ENCODE measurements at regions not wholly inside any gene's neighbourhood (a gene's known extent, or its start where the extent isn't known, plus 50 kb on each side); places are given as distances from the start of the nearest gene placed in this dataset.
"Not testable (repeated sequence)": the region's sequence is repeated elsewhere in the genome, so short reads cannot be mapped to it uniquely, and the experiment has no call there.

DNA sequence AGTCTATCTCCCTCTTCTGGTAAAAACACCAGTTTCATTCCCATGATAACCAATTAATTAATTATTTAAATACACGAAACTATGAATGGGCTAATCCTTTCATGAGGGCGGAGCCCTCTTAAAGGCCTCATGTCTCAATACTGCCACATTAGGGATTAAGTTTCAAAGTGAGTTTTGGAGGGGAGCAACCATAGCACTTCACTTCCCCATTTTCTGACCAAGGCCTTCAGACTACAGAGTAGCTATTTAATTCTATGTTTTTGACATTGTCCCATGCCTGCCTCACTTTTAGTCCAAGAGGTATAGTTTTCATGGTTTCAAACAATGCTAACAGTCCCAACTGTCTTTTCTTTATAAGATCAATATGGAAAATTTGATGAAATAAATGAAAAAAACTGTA lies 618.6 kb downstream of the ZWINT start:
- Histone ChIP-seq H3K4me3 (ENCODE audit: low read depth, low read length) (no peak overlapping the region), H2AK5ac (ENCODE audit: low read length) (no peak overlapping the region), H3K14ac (ENCODE audit: low read length) (no peak overlapping the region), H2BK12ac (ENCODE audit: low read length) (no peak overlapping the region), H3K79me1 (ENCODE audit: low read length) (no peaks in the 10 kb centered on the region), H3K9me3 (ENCODE audit: insufficient read depth, low read depth, low read length) (no peaks in the 10 kb centered on the region), H3K18ac (ENCODE audit: low read length) (no peak overlapping the region), H4K12ac (ENCODE audit: low read depth, low read length) (no peak overlapping the region), H3K23ac (ENCODE audit: low read length) (no peak overlapping the region), H4K91ac (ENCODE audit: low read depth, low read length) (no peak overlapping the region), H2BK120ac (ENCODE audit: insufficient read depth, low read length, poor library complexity) (no peak overlapping the region), H3K27me3 (ENCODE audit: insufficient read depth, low read length) (no peaks in the 10 kb centered on the region), H4K8ac (ENCODE audit: low read depth, low read length) (no peak overlapping the region), H2BK5ac (ENCODE audit: low read depth, low read length, poor library complexity) (no peak overlapping the region), H3K36me3 (ENCODE audit: control insufficient read depth in 1 of 2, insufficient read depth in 2 of 2, low read length in 2 of 2) (no peaks in the 10 kb centered on the region), H2AFZ (ENCODE audit: insufficient read depth, low read length, poor library complexity) (no peak overlapping the region), H3K79me2 (ENCODE audit: control insufficient read depth, insufficient read depth, low read length, poor library complexity) (no peaks in the 10 kb centered on the region), H3K9ac (ENCODE audit: low read length) (no peak overlapping the region), H3K27ac (ENCODE audit: low read depth, low read length) (no peak overlapping the region), H3K4me2 (ENCODE audit: low read length) (no peak overlapping the region), H3K4ac (ENCODE audit: low read depth, low read length) (no peak overlapping the region), H3K4me1 (ENCODE audit: control insufficient read depth in 1 of 2, insufficient read depth in 2 of 2, low read length in 2 of 2) (no peaks in the 10 kb centered on the region)
- no CpG with 5 or more reads among the region's 2 CpGs for WGBS (ENCODE audit: extremely low coverage, insufficient coverage, insufficient read length)
- DNase-seq: no peak

DNA sequence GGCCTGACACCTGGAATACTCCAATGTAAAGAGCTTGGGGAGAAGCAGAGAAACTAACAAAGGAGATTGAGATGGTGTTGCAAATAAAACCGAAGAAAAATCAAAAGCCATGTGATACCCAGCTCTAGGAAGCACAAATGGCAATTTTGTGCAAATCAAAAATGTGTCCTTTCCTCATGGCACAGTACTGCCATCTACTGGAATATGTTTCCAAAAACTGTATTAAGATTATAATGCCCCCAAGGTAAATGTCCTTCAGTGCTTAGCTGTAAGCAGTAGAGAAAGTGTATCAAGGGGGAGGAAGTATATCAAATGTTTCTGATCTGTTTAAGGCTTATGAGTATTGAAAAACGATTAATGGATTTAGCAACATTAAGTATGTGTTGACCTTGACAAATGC lies 620.3 kb downstream of the ZWINT start:
- H4K12ac ChIP-seq (ENCODE audit: low read depth, low read length); H4K8ac ChIP-seq (ENCODE audit: low read depth, low read length); H3K36me3 ChIP-seq (ENCODE audit: control insufficient read depth in 1 of 2, insufficient read depth in 2 of 2, low read length in 2 of 2); H3K4me3 ChIP-seq (ENCODE audit: low read depth, low read length); H3K4me2 ChIP-seq (ENCODE audit: low read length); H3K23ac ChIP-seq (ENCODE audit: low read length); H2AK5ac ChIP-seq (ENCODE audit: low read length); H3K79me2 ChIP-seq (ENCODE audit: control insufficient read depth, insufficient read depth, low read length, poor library complexity); H3K4ac ChIP-seq (ENCODE audit: low read depth, low read length); H3K79me1 ChIP-seq (ENCODE audit: low read length); H3K14ac ChIP-seq (ENCODE audit: low read length); H3K9ac ChIP-seq (ENCODE audit: low read length); H4K91ac ChIP-seq (ENCODE audit: low read depth, low read length); H3K27ac ChIP-seq (ENCODE audit: low read depth, low read length); H2AFZ ChIP-seq (ENCODE audit: insufficient read depth, low read length, poor library complexity); H2BK5ac ChIP-seq (ENCODE audit: low read depth, low read length, poor library complexity); H3K4me1 ChIP-seq (ENCODE audit: control insufficient read depth in 1 of 2, insufficient read depth in 2 of 2, low read length in 2 of 2); H3K18ac ChIP-seq (ENCODE audit: low read length); H3K27me3 ChIP-seq (ENCODE audit: insufficient read depth, low read length); H2BK12ac ChIP-seq (ENCODE audit: low read length); H3K9me3 ChIP-seq (ENCODE audit: insufficient read depth, low read depth, low read length); H2BK120ac ChIP-seq (ENCODE audit: insufficient read depth, low read length, poor library complexity): not testable (repeated sequence)
- WGBS (ENCODE audit: extremely low coverage, insufficient coverage, insufficient read length): no CpG with 5 or more reads among the region's 2 CpGs
- peak in 1 of 2 donors; percentile 37 for DNase-seq

DNA sequence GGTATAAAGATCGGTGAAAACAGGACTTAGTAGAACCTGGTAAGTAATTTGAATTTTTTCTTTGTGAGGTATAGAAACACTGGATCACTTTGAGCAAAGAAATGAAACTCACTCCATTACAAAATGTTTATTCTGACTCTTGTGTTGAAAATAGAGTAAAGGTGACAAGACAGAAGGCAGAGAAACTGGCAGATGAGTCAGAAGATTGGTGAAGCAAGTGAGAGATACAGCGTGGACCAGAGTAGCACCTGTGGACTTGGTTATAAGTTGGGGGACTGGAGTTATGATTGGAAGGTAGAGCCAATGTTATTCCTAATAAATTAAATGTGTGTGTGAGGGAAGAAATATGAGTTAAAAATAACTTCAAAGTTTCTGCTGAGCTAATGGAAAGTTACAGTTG lies 620.9 kb downstream of the ZWINT start:
- H3K4me2 ChIP-seq (ENCODE audit: low read length): no peak overlapping the region
- no peak overlapping the region for H3K9ac ChIP-seq (ENCODE audit: low read length)
- no peaks in the 10 kb centered on the region for H3K27me3 ChIP-seq (ENCODE audit: insufficient read depth, low read length)
- H2BK12ac ChIP-seq (ENCODE audit: low read length): no peak overlapping the region
- H2AFZ ChIP-seq (ENCODE audit: insufficient read depth, low read length, poor library complexity): no peak overlapping the region
- H4K12ac ChIP-seq (ENCODE audit: low read depth, low read length): no peak overlapping the region
- no peaks in the 10 kb centered on the region for H3K9me3 ChIP-seq (ENCODE audit: insufficient read depth, low read depth, low read length)
- H2AK5ac ChIP-seq (ENCODE audit: low read length): no peak overlapping the region
- no peak overlapping the region for H2BK5ac ChIP-seq (ENCODE audit: low read depth, low read length, poor library complexity)
- no peaks in the 10 kb centered on the region for H3K79me2 ChIP-seq (ENCODE audit: control insufficient read depth, insufficient read depth, low read length, poor library complexity)
- no peak overlapping the region for H3K14ac ChIP-seq (ENCODE audit: low read length)
- H4K8ac ChIP-seq (ENCODE audit: low read depth, low read length): no peak overlapping the region
- H3K4ac ChIP-seq (ENCODE audit: low read depth, low read length): no peak overlapping the region
- WGBS (ENCODE audit: extremely low coverage, insufficient coverage, insufficient read length): no CpG with 5 or more reads among the region's 2 CpGs
- H4K91ac ChIP-seq (ENCODE audit: low read depth, low read length): no peak overlapping the region
- no peak overlapping the region for H3K27ac ChIP-seq (ENCODE audit: low read depth, low read length)
- no peak overlapping the region for H3K18ac ChIP-seq (ENCODE audit: low read length)
- peak in 1 of 2 donors; percentile 15 for DNase-seq
- H3K36me3 ChIP-seq (ENCODE audit: control insufficient read depth in 1 of 2, insufficient read depth in 2 of 2, low read length in 2 of 2): no peaks in the 10 kb centered on the region
- H3K23ac ChIP-seq (ENCODE audit: low read length): no peak overlapping the region
- H3K79me1 ChIP-seq (ENCODE audit: low read length): no peaks in the 10 kb centered on the region
- H3K4me3 ChIP-seq (ENCODE audit: low read depth, low read length): no peak overlapping the region
- H2BK120ac ChIP-seq (ENCODE audit: insufficient read depth, low read length, poor library complexity): no peak overlapping the region
- H3K4me1 ChIP-seq (ENCODE audit: control insufficient read depth in 1 of 2, insufficient read depth in 2 of 2, low read length in 2 of 2): no peaks in the 10 kb centered on the region

DNA sequence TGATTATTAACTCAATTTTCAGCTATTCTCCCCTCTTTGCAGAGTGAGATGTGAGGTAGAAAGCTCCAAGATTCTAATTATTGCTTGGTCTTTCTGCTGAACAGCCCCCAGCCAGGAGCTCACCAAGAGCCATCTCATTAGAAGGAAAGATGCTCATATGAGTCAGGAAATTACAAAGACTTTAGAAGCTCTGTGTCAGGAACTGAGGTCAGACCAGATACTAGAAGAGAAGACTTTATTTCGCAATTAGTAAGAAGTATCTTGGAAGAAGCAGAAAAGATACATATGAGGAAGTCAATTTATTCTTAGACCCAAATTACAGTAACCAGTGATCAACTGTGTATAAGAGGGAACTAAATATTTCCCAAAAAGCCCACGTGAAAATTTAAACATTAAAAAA lies 626.9 kb downstream of the ZWINT start:
- Histone ChIP-seq H2AK5ac (ENCODE audit: low read length) (no peak overlapping the region), H2AFZ (ENCODE audit: insufficient read depth, low read length, poor library complexity) (no peak overlapping the region), H3K9me3 (ENCODE audit: insufficient read depth, low read depth, low read length) (no peaks in the 10 kb centered on the region), H3K79me1 (ENCODE audit: low read length) (no peaks in the 10 kb centered on the region), H3K23ac (ENCODE audit: low read length) (no peak overlapping the region), H4K91ac (ENCODE audit: low read depth, low read length) (no peak overlapping the region), H4K12ac (ENCODE audit: low read depth, low read length) (no peak overlapping the region), H3K9ac (ENCODE audit: low read length) (no peak overlapping the region), H3K14ac (ENCODE audit: low read length) (no peak overlapping the region), H3K4me1 (ENCODE audit: control insufficient read depth in 1 of 2, insufficient read depth in 2 of 2, low read length in 2 of 2) (no peaks in the 10 kb centered on the region), H2BK5ac (ENCODE audit: low read depth, low read length, poor library complexity) (no peak overlapping the region), H3K27me3 (ENCODE audit: insufficient read depth, low read length) (no peaks in the 10 kb centered on the region), H3K4me3 (ENCODE audit: low read depth, low read length) (no peak overlapping the region), H3K4ac (ENCODE audit: low read depth, low read length) (no peak overlapping the region), H3K79me2 (ENCODE audit: control insufficient read depth, insufficient read depth, low read length, poor library complexity) (no peaks in the 10 kb centered on the region), H3K36me3 (ENCODE audit: control insufficient read depth in 1 of 2, insufficient read depth in 2 of 2, low read length in 2 of 2) (no peaks in the 10 kb centered on the region), H4K8ac (ENCODE audit: low read depth, low read length) (no peak overlapping the region), H3K27ac (ENCODE audit: low read depth, low read length) (no peak overlapping the region), H2BK12ac (ENCODE audit: low read length) (no peak overlapping the region), H2BK120ac (ENCODE audit: insufficient read depth, low read length, poor library complexity) (no peak overlapping the region), H3K4me2 (ENCODE audit: low read length) (no peak overlapping the region), H3K18ac (ENCODE audit: low read length) (no peak overlapping the region)
- DNase-seq: no peak
- no CpG with 5 or more reads among the region's 2 CpGs for WGBS (ENCODE audit: extremely low coverage, insufficient coverage, insufficient read length)

All from trophoblast cell (in vitro differentiated cells and primary cell).